PFSK-1 (cell line): ENCODE measurements at regions not wholly inside any gene's neighbourhood (a gene's known extent, or its start where the extent isn't known, plus 50 kb on each side); places are given as distances from the start of the nearest gene placed in this dataset.

Source experiments
- FOXP2 ChIP-seq: optimal IDR thresholded peaks from 2 replicates; pipeline ENCODE3; 2011; ENCODE audit warnings: borderline replicate concordance, control low read depth, inconsistent platforms; ENCODE audit not compliant: insufficient read depth; ENCODE audit errors: extremely low read length, extremely low read depth
- POLR2AphosphoS5 ChIP-seq: IDR thresholded peaks from 2 replicates; pipeline ENCODE4 v1.6.1; 2012; ENCODE audit warnings: low read depth, mild to moderate bottlenecking, control low read depth, low read length, moderate library complexity
- SIN3A ChIP-seq: IDR thresholded peaks from 2 replicates; pipeline ENCODE4 v1.6.1; 2012; ENCODE audit warnings: mild to moderate bottlenecking, low read length, moderate library complexity, borderline replicate concordance; ENCODE audit not compliant: insufficient read depth
- TAF1 ChIP-seq: IDR thresholded peaks from 2 replicates; pipeline ENCODE4 v1.6.1; 2012; ENCODE audit warnings: low read length, control low read depth, borderline replicate concordance; ENCODE audit not compliant: insufficient read depth
- TF ChIP-seq, protein P1 (sequence below), 2 experiments: IDR thresholded peaks; 2 replicates each; pipeline versions ENCODE4 v1.6.1 to v1.8.0; 2011 to 2012; ENCODE audit warnings: low read depth in 2 of 2, low read length in 2 of 2, control low read depth in 1 of 2, inconsistent platforms in 1 of 2, mild to moderate bottlenecking in 1 of 2, moderate library complexity in 1 of 2; ENCODE audit not compliant: insufficient read depth in 1 of 2

DNA sequence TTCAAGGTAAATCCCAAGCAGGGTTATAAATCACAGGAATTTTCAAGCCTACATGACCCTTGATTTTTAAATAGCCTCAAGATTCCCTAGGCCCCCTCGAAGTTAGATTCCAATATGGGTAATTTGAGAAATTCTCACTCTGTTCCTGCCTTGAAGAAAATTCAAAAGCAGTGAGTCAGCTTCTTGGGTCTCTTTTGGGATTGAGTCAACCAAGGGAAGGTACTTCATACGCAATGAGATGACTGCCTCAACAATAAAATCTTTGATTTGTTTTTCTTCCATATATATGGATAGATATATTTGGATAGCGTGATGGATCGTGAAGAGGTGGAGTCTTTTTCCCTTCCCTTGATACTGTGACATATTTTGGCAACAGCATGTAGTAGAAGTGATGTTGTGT, 180.4 kb upstream of the ATP2B1 start:
- TF ChIP-seq SIN3A (no peak), POLR2AphosphoS5 (no peak), TAF1 (no peak), FOXP2 (no peak)
- TF ChIP-seq, protein P1, sequence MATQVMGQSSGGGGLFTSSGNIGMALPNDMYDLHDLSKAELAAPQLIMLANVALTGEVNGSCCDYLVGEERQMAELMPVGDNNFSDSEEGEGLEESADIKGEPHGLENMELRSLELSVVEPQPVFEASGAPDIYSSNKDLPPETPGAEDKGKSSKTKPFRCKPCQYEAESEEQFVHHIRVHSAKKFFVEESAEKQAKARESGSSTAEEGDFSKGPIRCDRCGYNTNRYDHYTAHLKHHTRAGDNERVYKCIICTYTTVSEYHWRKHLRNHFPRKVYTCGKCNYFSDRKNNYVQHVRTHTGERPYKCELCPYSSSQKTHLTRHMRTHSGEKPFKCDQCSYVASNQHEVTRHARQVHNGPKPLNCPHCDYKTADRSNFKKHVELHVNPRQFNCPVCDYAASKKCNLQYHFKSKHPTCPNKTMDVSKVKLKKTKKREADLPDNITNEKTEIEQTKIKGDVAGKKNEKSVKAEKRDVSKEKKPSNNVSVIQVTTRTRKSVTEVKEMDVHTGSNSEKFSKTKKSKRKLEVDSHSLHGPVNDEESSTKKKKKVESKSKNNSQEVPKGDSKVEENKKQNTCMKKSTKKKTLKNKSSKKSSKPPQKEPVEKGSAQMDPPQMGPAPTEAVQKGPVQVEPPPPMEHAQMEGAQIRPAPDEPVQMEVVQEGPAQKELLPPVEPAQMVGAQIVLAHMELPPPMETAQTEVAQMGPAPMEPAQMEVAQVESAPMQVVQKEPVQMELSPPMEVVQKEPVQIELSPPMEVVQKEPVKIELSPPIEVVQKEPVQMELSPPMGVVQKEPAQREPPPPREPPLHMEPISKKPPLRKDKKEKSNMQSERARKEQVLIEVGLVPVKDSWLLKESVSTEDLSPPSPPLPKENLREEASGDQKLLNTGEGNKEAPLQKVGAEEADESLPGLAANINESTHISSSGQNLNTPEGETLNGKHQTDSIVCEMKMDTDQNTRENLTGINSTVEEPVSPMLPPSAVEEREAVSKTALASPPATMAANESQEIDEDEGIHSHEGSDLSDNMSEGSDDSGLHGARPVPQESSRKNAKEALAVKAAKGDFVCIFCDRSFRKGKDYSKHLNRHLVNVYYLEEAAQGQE (IDR thresholded peaks at IDR 0.05; ENCODE audit: insufficient read depth in 1 of 2, low read depth in 2 of 2, low read length in 2 of 2), result no peak

DNA sequence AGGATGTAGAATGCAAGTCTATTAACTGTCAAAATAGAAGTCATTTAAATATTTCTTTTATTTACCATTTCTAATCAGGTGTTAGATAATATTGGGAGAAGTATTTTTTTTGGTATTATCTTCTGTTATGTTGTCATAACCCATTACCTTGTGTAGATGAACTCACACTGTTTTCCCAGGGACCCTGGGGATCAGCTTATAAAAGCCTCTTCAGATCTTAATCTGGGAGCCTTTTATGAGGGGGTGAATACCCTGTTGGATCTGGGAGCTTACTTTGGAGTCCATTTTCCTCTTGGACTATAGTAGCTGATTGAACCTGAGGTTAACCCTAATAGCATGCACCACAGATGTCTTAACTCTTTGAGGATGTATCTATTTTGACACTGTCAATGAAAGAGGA, 176.3 kb upstream of the ATP2B1 start:
- TF ChIP-seq, protein P1 (IDR thresholded peaks at IDR 0.05; ENCODE audit: insufficient read depth in 1 of 2, low read depth in 2 of 2, low read length in 2 of 2), result no peak
- TF ChIP-seq TAF1 (no peak), SIN3A (no peak), FOXP2 (no peak), POLR2AphosphoS5 (no peak)

DNA sequence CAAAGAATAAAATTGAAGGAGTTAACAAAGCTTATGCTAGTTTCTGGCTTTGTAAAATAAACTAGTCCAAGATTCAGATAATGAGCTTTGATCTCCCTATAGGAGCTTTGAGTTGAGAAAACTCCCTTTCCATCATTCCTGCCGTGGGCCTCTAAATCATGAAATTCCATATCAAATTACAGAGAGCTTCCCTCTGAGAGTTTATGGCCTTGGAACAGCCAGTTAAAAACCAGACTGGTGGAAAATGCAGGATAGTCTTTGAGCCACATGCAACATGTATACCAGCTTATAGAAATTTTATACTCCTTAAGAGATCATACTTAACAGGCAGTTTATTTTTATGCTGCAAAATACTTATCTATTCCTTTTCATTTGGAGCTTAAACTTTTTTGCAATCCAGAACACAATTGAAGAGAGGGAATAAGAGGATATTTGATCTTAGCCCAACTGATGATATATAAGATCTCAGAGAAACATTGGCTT, 175.8 kb upstream of the ATP2B1 start:
- no peak for TF ChIP-seq FOXP2
- no peak for TF ChIP-seq POLR2AphosphoS5
- TF ChIP-seq, protein P1 (IDR thresholded peaks at IDR 0.05; ENCODE audit: insufficient read depth in 1 of 2, low read depth in 2 of 2, low read length in 2 of 2), result no peak
- TF ChIP-seq TAF1, result no peak
- no peak for TF ChIP-seq SIN3A

DNA sequence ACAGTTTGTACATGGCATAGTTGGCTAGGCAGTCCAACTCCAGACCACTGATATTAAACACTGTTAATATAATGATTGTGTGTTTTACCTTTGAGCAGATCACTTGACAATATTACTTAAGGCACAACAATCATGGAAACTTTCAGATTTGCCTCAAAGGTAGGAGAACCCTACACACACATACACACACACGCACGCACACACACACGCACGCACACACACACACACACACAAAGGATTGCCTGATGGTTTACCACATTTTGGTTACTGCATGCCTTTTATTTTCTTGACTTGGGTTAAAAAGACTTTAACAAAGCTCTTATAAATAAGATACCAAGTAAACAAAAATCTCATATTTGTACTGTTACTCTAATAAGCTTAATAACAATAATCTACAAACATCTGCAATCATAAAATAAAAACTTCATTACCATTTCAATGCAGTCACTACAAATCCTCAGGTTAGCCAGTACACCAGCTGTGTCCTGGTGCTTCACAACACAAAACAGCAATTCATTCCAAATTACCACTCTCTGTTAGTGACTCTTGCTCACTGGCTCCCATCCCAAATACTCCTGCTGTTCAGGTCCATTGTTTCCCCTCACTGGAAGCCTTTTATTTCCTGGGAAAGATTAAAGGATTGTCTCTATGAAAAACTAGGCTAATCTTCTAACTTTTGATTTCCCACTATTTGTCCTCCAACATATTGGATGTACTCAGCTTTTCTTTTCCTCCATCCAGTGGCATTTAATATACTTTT, 175.2 kb upstream of the ATP2B1 start:
- TF ChIP-seq, protein P1 (IDR thresholded peaks at IDR 0.05; ENCODE audit: insufficient read depth in 1 of 2, low read depth in 2 of 2, low read length in 2 of 2), result no peak
- TF ChIP-seq POLR2AphosphoS5 (no peak), FOXP2 (no peak), TAF1 (no peak), SIN3A (no peak)

DNA sequence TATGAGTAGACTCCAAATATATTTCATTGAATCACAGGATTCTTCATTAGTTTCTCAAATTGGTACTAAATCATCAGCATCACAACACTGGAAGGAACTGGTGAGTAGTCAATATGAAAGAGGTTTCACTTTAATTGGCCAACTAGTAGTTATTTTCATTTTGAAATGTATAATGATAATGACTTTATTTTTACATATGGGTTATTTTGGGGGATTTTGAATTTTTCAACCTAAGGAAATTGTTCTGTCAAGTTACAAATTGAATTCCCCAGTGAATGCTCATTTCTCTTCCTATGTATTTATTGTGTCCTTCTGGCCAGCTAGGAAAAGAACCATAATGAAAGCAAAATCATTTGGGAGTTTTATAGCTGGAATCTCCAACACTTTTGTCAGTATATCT, 174.2 kb upstream of the ATP2B1 start:
- TF ChIP-seq SIN3A, result no peak
